ENCODE measurements at regions not wholly inside any gene's neighbourhood (a gene's known extent, or its start where the extent isn't known, plus 50 kb on each side); places are given as distances from the start of the nearest gene placed in this dataset.

- in situ Hi-C loops (cut with MboI; ENCODE audit: low pct_unique_long_range_greater_than_20kb in 2 of 9, low sequenced_read_pairs in 9 of 9, unreplicated experiment in 9 of 9) = no loop called here
- Histone ChIP-seq H3K4me1 (replicated peaks in 1 of 2) (no peaks in the 10 kb centered on the region), H3K27ac (no peak overlapping the region), H3K4me3 (no peak overlapping the region)
- WGBS, 10 experiments = 83 to 100% (median 84%) methylated on average over 1 to 6 of the region's 7 CpGs; no CpG with 5 or more reads in 6 of the 10 experiments
- no peak for ATAC-seq (replicated peaks in 6 of 8)
Observed at GRCh38 chr6:169082817-169083507, 170.7 kb downstream of the THBS2 start.

DNA sequence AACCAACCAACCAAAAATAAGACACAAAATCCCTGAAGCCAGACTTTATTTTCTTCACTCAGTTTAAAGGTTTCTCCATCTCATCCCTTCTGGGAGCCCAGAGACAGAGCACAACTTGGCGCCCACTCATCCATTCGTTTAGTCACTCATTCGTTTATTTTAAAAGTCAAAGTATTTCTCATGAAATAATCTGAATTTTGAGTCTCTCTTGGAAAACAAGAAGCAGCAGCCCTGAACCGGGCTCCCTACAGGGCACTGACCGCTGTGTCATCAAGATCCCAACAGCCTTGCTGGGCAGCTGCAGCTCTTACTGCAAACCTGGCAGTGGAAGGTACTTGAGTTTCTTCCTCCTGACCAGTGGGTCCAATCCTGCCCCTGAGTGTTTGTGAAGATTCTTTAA lies 171.6 kb downstream of the THBS2 start:
- no peak overlapping the region for H3K27ac ChIP-seq
- ATAC-seq (replicated peaks in 6 of 8) = no peak
- no peak overlapping the region for H3K4me3 ChIP-seq
- in situ Hi-C loops (cut with MboI; ENCODE audit: low pct_unique_long_range_greater_than_20kb in 2 of 9, low sequenced_read_pairs in 9 of 9, unreplicated experiment in 9 of 9) = no loop called here
- 58 to 100% (median 93%) methylated on average over 2 to 5 of the region's 5 CpGs; no CpG with 5 or more reads in 3 of the 10 experiments for WGBS, 10 experiments
- no peaks in the 10 kb centered on the region for H3K4me1 ChIP-seq (replicated peaks in 1 of 2)

DNA sequence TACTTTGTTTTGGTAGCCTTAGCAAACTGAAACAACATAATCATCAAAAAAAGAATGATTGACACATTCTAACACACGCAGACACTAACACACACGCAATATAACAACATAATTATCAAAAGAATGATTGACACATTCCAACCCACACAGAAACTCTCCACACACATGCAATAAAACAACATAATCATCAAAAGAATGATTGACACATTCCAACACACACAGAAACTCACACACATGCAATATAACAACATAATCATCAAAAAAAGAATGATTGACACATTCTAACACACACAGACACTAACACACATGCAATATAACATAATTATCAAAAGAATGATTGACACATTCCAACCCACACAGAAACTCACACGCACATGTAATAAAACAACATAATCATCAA lies 172.4 kb downstream of the THBS2 start:
- no peak for ATAC-seq (replicated peaks in 6 of 8)
- no peak overlapping the region for H3K27ac ChIP-seq
- in situ Hi-C loops (cut with MboI; ENCODE audit: low pct_unique_long_range_greater_than_20kb in 2 of 9, low sequenced_read_pairs in 9 of 9, unreplicated experiment in 9 of 9) = no loop called here
- 71 to 100% (median 100%) methylated on average over 1 to 3 of the region's 3 CpGs; no CpG with 5 or more reads in 1 of the 10 experiments for WGBS, 10 experiments
- H3K4me3 ChIP-seq = no peak overlapping the region
- no peaks in the 10 kb centered on the region for H3K4me1 ChIP-seq (replicated peaks in 1 of 2)

DNA sequence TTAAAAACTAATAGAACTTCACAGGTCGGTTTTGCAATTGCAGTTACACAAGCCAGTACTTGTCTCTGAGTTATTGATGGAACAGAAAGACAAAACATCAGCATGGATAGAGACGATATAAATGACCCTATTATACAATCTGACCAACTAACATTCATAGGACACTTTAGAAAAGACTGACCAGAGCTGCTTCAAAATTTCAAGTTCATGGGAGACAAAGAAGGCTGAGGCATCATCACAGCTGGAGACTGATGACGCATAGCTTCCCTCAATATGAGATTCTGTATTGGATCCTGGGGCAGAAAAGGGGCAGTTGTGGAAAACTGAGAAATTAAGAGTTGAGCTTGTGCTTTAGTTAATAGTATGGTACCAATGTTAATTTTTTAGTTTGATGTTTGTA lies 174.0 kb downstream of the THBS2 start:
- ATAC-seq (replicated peaks in 6 of 8) = no peak
- Histone ChIP-seq H3K4me3 (no peak overlapping the region), H3K4me1 (replicated peaks in 1 of 2) (no peaks in the 10 kb centered on the region), H3K27ac (no peak overlapping the region)
- in situ Hi-C loops (cut with MboI; ENCODE audit: low pct_unique_long_range_greater_than_20kb in 2 of 9, low sequenced_read_pairs in 9 of 9, unreplicated experiment in 9 of 9) = no loop called here
- WGBS, 10 experiments = 38 to 100% (median 67%) methylated on average over 1 to 3 of the region's 3 CpGs; no CpG with 5 or more reads in 1 of the 10 experiments

GRCh38 chr6:169078399-169079145 lies 175.1 kb downstream of the THBS2 start:
- H3K4me1 ChIP-seq (replicated peaks in 1 of 2) = no peaks in the 10 kb centered on the region
- in situ Hi-C loops (cut with MboI; ENCODE audit: low pct_unique_long_range_greater_than_20kb in 2 of 9, low sequenced_read_pairs in 9 of 9, unreplicated experiment in 9 of 9) = no loop called here
- no peak overlapping the region for H3K4me3 ChIP-seq
- H3K27ac ChIP-seq = no peak overlapping the region
- 83 to 100% (median 95%) methylated on average over 1 to 6 of the region's 7 CpGs; no CpG with 5 or more reads in 2 of the 10 experiments for WGBS, 10 experiments
- no peak for ATAC-seq (replicated peaks in 6 of 8)

GRCh38 chr6:169075915-169076654 lies 177.6 kb downstream of the THBS2 start:
- Histone ChIP-seq H3K27ac (no peak overlapping the region), H3K4me3 (no peak overlapping the region), H3K4me1 (replicated peaks in 1 of 2) (no peaks in the 10 kb centered on the region)
- WGBS, 10 experiments = 50 to 89% (median 72%) methylated on average over 1 to 5 of the region's 9 CpGs; no CpG with 5 or more reads in 4 of the 10 experiments
- in situ Hi-C loops (cut with MboI; ENCODE audit: low pct_unique_long_range_greater_than_20kb in 2 of 9, low sequenced_read_pairs in 9 of 9, unreplicated experiment in 9 of 9) = no loop called here
- no peak for ATAC-seq (replicated peaks in 6 of 8)

- in situ Hi-C loops (cut with MboI; ENCODE audit: low pct_unique_long_range_greater_than_20kb in 2 of 9, low sequenced_read_pairs in 9 of 9, unreplicated experiment in 9 of 9) = no loop called here
- H3K4me1 ChIP-seq (replicated peaks in 1 of 2) = no peaks in the 10 kb centered on the region
- H3K27ac ChIP-seq = no peak overlapping the region
- WGBS, 10 experiments = 3 to 89% (median 76%) methylated on average over 2 to 19 of the region's 19 CpGs
- peak in 2 of 8 experiments; percentile 12 to 14 for ATAC-seq (replicated peaks in 6 of 8)
- H3K4me3 ChIP-seq = no peak overlapping the region
Observed at GRCh38 chr6:169075211-169075914, 178.3 kb downstream of the THBS2 start.

DNA sequence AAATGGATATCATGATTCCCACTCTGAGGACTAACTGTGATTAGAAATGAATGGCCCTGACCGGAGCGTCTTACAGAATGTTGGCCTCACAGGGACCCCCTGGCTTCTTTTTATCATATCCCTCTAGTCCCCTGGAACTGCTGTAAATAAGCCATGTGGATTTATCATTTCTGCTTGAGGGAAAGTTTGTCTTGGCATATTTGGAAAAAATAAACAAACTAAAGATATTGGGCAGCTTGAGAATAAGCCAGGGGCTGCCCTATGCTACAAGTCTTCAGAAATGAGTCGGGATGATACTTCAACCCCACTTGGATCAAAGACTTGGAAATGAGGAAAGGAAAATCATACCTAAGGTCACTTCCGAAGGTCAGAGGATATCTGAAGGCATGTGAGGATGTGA lies 179.1 kb downstream of the THBS2 start:
- no peak overlapping the region for H3K4me3 ChIP-seq
- 0 to 100% (median 59%) methylated on average over 1 to 3 of the region's 4 CpGs; no CpG with 5 or more reads in 1 of the 10 experiments for WGBS, 10 experiments
- ATAC-seq (replicated peaks in 6 of 8) = no peak
- in situ Hi-C loops (cut with MboI; ENCODE audit: low pct_unique_long_range_greater_than_20kb in 2 of 9, low sequenced_read_pairs in 9 of 9, unreplicated experiment in 9 of 9) = no loop called here
- no peaks in the 10 kb centered on the region for H3K4me1 ChIP-seq (replicated peaks in 1 of 2)
- H3K27ac ChIP-seq = no peak overlapping the region

DNA sequence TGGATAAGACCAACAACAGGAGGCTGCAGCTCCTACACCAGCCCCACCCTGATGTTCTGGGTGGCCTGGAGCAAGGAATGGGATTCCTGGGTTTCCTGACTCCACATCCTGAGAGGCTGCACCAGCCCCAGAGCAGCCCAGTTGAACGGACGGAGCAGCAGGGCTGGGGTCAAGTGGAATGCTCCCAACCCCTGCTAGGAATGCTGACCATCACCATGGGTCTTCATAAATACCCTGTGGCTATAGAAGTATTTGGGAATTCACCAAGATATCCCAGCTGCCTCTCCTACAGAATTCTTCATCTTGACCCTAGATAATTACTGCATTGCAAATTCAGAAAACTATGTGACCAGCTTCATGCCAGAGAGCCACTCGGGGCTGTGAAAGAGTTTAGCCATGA lies 180.3 kb downstream of the THBS2 start:
- peak in 1 of 8 experiments; percentile 14 for ATAC-seq (replicated peaks in 6 of 8)
- in situ Hi-C loops (cut with MboI; ENCODE audit: low pct_unique_long_range_greater_than_20kb in 2 of 9, low sequenced_read_pairs in 9 of 9, unreplicated experiment in 9 of 9) = no loop called here
- Histone ChIP-seq H3K4me3 (no peak overlapping the region), H3K27ac (no peak overlapping the region), H3K4me1 (replicated peaks in 1 of 2) (no peaks in the 10 kb centered on the region)
- WGBS, 10 experiments = 0 to 100% (median 86%) methylated on average over 1 to 3 of the region's 3 CpGs; no CpG with 5 or more reads in 4 of the 10 experiments

DNA sequence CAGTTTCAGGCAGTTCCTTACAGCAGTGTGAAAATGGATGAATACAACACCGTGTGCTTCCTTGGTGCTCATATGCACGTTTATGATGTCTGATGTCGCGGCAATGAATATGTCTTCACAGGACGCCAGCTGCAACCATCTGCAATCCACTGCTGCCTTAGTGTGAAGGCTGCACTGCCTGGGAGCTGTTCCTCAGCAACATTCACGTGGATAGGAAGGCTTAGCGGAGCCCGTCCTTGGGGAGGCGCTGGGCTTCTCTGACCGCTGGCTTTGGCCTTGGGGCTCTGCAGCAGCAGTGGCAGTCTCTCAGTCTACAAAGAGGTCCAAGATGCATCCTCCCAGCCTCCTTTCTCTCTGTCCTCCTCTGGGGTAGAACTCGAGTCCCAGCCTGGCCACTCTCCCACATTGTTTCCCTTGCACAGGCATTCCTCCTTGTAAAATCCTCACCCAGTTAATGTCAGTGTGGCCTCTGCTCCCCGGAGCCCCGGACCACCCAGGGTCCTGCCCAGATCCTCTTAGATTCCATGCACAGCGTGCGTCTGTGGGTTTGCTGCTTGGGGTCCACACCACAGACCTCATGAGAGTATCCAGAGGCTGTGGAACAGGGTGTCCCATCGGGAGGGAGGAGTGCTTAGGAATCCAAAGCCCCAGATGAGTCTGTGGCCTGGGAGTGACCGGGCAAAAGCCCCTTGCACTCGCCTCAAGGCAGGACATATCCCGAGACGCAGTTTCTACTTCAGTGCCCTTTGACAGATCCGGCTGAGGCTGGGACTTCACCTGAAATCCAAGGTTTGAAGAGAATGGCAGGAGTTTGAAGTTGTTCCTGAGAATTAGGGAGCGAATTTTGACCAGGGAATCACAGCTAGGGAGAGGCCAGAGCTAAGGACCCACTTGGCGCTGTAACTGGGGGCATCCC lies 181.3 kb downstream of the THBS2 start:
- no peak for ATAC-seq (replicated peaks in 6 of 8)
- Histone ChIP-seq H3K4me1 (replicated peaks in 1 of 2) (no peaks in the 10 kb centered on the region), H3K4me3 (no peak overlapping the region), H3K27ac (no peak overlapping the region)
- in situ Hi-C loops (cut with MboI; ENCODE audit: low pct_unique_long_range_greater_than_20kb in 2 of 9, low sequenced_read_pairs in 9 of 9, unreplicated experiment in 9 of 9) = no loop called here
- 62 to 100% (median 79%) methylated on average over 2 to 9 of the region's 23 CpGs; no CpG with 5 or more reads in 2 of the 10 experiments for WGBS, 10 experiments

GRCh38 chr6:169071394-169071793 lies 182.3 kb downstream of the THBS2 start:
- H3K4me3 ChIP-seq = no peak overlapping the region
- no peak for ATAC-seq (replicated peaks in 6 of 8)
- WGBS, 10 experiments = 61 to 100% (median 79%) methylated on average over 1 to 7 of the region's 7 CpGs; no CpG with 5 or more reads in 1 of the 10 experiments
- H3K4me1 ChIP-seq (replicated peaks in 1 of 2) = no peaks in the 10 kb centered on the region
- in situ Hi-C loops (cut with MboI; ENCODE audit: low pct_unique_long_range_greater_than_20kb in 2 of 9, low sequenced_read_pairs in 9 of 9, unreplicated experiment in 9 of 9) = no loop called here
- no peak overlapping the region for H3K27ac ChIP-seq

Data from motor neuron (in vitro differentiated cells).